ENCODE measurements at regions not wholly inside any gene's neighbourhood (a gene's known extent, or its start where the extent isn't known, plus 50 kb on each side); places are given as distances from the start of the nearest gene placed in this dataset.

DNA sequence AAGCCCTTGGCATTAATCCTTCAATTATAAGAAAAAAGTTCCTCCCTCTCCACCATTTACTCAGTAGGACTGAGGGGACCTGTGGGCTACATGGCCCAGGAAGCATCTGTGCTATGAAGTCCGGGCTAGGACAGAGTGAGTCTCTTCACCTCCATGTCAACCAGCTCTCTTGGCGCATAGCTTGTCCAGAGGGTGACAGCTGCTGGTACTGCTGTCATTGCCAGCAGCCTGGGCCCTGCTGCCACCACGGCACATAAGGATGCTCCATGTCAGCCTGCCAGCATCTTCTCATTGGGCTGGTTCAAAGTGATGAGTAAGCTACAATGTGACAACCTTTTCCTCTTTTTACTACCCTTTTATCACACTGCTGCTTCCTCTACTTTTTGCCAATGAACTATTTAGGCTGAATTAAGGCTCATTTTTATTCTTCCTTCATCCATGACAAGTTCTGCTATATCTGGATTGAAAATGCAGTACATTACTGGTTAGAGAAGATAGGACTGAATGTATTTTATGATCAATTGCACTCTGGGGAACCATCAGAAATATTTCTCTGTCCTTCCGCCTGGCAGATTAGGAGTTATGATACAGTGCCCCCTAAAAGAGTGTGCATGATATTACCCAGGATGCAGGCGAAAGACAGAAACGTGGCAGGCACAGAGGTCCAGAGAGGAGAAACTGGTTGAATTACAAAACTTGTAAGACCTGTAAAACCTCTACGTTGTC, 258.9 kb upstream of the TNP1 start:
- DNase-seq (ENCODE audit: low spot score): no peak

DNA sequence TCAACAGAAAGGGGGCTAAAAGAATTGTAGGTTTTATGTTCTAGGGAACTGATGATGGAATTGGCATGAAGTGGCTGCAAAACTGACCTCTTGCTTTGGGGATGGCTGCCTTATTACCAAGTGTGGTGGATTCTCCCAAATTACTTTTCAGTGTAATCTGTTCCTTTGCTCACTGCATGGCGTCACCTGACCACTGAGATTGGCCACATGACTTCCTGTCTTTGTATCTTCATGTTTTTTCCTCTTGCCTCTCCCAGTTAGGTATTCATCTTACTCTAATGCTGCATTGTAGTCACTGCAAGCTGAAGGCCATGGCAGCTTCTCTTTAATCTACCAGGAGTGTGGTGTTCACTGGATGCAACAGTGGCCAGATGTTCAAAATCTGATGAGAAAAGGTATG, 257.7 kb upstream of the TNP1 start:
- no peak for DNase-seq (ENCODE audit: low spot score)

DNA sequence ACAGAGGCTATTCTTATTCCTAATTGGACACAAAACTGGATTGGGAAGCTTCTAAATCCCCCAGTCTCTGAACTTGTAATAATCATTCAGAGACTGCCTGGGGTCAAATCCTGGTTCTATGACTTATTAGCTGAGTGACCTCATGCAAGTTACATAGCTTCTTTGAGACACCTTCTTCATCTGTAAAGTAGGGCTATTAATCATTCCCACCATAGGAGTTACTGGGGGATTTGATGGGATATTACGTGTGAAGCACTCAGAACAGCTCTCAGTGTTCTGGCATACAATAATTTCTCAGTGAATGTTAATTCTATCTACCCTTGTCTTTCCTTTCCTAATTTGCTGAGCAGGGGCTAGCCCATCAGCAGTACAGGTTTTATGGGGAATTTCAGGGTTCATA, 256.7 kb upstream of the TNP1 start:
- DNase-seq (ENCODE audit: low spot score): no peak

DNA sequence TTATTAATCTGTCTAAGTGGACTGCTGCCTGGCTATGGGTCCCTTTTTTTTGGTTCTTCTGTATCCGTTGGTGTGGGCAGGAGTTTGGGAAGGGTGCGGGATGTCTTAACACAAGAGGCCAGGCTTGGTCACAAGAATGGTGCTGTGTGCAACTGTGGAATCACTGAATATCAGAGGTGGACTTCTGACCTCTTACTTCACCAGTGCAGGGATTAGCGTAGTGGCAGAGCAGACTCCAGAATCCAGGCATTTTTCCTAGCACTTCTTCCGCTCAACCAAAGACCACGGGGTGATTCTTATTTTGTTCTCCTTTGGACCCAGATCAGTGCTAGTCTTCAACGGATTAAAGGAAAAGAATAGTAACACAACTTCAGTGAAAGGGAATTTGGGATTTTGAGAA, 254.3 kb upstream of the TNP1 start:
- no peak for DNase-seq (ENCODE audit: low spot score)

DNA sequence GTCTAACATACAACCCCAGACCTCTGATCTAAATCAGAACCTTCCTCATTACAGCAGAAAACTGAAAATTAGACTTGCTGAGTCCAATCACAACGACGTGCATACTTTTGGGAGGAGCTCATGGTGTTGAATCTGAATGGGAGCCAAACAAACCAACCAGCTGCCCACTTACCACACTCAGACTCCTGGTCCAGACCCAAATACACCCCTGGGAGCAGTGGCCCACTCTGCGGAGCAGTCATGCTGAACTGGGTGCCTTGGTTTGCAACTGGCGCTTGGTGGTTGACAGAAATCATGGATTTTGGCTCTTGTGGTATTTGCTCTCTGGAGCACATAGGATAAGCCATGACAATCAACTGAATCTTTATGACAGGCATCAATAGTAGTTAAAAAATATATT, 253.6 kb upstream of the TNP1 start:
- DNase-seq (ENCODE audit: low spot score): no peak

DNA sequence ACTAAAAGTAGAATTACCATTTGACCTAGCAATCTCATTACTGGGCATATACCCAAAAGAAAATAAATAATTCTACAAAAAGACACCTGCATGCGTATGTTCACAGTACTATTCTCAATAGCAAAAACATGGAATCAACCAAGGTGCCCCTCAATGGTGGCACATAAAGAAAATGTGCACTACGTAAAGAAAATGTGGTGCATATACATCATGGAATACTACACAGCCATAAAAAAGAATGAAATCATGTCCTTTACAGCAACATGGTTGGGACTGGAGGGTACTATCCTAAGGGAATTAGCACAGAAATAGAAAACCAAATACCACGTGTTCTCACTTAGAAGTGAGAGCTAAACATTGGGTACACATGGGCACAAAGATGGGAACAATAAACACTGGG, 250.7 kb upstream of the TNP1 start:
- DNase-seq (ENCODE audit: low spot score): no peak

DNA sequence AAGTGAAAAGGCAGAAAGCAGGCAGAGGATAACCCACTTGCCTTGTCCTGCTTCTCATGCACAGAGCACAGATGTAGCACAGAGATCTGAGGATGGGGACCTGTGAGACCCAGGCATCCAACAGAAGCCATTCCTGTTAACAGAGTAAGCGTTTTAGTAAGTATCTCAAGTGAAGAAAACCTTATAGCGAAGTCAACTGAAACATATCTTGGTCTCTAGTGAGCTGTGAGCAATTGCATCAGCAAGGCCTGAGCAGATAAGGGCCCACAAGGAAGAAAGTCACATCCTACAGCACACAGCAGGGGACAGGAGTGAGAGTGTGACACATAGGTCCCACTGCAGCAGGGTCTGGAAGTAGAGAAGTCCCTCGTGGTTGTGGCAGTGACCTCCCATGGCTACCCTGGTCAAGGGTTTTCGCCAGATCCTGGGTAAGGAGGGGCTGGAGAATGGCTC, 248.7 kb upstream of the TNP1 start:
- no peak for DNase-seq (ENCODE audit: low spot score)

DNA sequence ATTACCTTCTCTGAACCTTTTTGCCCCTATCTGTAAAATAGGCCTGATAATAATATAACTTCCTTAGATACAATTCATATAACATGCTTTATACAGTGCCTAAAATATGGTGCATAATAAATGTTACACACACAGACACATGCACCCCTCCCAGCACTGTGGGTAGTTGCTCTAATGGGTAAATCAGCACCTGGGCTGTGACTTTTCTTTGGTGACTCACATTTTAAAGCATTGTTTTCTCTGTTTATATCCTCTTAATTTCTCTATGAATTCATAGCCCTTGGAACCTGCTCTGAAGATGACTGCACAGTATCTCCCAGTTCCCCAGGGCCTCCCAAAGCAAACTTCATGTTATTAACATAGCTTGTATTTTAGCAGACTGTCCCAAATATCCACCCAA, 248.2 kb upstream of the TNP1 start:
- no peak for DNase-seq (ENCODE audit: low spot score)

DNA sequence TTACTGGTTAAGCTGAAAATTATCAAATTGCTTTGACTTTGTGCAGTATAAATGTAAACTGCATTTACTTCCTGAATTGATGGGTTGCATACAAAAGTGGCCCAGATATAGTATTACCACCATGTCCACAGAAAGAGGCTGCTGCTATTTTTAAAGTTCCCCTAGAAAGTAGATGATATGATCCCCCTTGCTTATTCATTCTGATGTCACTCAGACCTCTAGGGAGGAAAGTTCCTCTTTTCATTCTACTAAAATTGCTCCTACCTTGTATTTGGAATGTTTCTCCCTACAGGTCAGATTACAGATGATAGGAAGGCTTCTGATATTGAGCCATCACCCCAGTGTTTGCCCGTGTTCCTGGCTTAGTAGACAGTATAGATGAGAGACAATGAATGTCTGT, 247.6 kb upstream of the TNP1 start:
- no peak for DNase-seq (ENCODE audit: low spot score)

DNA sequence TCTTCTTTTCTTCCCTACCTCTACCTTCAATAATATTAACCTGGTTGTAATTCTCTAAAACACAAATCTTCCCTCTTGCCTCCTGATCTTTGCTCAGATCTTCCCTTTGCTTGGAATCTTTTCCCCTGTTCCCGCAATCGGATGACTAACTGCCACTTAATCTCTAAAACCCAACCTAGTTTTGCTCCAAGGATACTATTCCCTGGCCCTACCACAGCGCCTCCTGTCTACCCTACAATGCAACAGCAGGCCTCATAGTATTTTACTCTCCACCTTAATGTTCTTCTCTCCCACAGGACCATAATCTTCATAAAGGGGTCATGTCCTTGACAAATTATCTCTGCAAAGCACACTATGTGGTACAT, 246.8 kb upstream of the TNP1 start:
- peak; percentile 85 for DNase-seq (ENCODE audit: low spot score)

DNA sequence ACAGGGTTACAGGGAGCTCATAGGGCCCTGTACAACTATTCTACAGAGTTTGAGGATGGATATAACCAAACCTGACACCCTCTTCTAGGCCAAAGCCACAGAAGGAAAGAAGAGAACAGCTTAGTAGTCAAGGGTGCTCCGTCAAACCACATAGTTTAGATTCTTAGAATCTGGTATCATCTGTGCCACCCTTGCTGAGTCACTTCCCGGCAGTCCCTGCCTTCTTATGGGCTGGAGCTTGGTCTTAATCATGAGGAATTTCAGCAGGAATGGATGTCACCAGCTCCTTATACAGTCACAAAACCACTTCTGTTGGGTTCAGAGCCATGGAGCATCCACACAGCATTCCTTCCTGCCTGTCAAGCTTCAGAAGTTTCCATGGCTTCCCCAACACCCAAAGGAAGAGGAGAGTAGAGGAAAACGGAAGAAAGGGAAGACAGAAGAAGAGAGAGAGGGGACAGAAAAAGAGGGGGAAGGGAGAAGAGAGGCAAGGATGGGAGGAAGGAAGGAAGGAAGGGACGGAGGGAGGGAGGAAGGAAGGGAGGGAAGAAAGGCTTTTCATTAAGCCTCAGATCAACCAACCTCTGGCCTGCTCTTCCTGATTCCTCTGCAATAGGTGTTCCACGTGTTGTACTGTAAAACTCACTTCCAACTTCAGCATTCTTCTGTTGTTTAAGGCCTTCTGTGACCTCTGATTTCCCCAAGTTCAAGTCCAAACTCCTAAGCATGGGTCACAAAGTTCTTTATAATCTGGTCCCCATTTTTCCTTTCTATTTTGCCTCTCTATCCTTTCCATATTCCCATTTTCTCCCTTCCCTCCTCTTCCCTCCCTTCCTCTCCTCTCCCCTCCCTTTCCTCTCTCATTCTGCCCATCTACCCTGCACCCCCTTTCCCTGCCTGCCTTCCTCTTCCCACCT, 246.1 kb upstream of the TNP1 start:
- DNase-seq (ENCODE audit: low spot score): peak; percentile 98

DNA sequence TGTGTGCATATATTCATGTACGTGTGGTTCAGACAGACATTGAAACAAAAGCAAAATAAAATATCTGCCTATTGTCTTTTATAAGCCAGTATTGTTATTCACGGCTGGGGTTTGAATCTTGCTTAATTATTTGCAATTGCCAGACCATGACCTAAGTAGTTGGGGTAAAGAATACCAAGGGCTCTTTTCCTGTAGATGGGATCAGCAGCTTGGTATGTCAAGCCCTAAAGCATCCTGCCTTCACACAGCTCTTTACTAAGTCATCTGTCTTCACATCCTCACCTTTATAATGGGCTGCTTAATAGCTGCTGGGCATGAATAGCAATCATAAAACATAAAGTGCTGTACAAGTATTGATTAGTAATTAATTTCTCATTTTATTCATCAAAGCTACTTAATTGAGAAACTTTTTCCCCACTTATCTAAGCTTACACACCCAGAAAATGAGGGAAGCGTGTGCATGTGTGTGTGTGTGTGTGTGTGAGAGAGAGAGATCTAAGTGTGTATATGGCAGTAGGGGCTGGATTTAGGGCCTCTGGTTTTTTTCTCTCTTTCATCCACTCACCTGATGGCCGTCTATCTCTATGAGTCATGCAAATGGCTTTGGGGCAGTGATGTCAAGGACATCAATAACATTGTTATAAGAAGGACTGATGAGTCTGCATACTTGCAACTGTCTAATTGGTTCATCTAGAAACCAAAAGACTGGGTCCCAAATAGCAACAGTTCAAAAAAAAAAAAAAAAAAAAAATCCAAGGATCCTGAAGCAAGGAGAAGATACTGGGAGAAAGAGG, 244.1 kb upstream of the TNP1 start:
- DNase-seq (ENCODE audit: low spot score): peak; percentile 24

DNA sequence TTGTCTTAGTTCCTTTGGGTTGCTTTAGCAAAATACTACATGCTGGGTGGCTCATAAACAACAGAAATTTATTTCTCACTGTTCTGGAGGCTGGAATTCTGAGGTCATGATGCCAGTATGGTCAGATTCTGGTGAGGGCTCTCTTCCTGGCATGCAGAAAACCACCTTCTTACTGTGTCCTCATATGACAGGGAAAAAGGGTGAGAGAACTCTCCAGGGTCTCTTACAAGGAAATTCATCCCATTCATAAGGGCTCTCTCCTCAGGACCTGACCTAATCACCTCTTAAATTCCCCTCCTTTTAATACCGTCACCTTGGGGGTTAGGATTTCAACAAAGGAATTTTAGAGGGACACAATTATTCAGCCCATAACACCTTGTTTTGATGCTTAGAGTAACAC, 243.1 kb upstream of the TNP1 start:
- DNase-seq (ENCODE audit: low spot score): peak; percentile 29

DNA sequence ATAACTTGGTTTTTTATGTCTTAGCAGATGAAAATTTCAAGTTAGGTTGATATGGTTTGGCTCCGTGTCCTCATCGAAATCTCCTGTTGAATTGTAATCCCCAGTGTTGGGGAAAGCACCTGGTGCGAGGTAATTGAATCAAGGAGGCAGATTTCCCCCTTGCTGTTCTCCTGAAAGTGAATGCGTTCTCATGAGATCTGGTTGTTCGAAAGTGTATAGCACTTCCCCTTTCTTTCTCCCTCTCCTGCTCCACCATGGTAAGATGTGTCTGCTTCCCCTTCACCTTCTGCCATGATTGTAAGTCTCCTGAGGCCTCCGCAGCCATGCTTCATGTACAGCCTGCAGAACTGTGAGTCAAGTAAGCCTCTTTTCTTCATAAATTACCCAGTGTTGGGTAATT, 242.1 kb upstream of the TNP1 start:
- DNase-seq (ENCODE audit: low spot score): no peak

DNA sequence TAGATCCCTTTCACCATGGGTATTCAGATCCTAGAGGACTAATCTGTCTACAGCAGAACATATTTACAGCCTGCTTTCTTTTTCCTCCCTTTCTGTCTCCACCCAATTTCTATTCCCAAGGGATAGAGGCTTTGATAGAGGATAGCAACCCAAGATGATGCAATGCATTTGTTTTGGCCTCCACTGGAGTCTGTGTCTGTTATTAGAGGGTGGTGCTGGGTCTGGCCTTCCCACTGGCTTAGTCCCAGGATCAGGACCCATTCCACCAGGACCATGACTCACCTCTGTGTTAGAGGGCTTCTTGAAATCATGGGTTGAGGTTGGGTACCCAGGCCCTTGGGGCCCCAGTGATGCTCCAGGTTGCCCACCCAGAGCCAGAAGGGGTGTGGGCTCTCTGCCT, 239.7 kb upstream of the TNP1 start:
- no peak for DNase-seq (ENCODE audit: low spot score)

DNA sequence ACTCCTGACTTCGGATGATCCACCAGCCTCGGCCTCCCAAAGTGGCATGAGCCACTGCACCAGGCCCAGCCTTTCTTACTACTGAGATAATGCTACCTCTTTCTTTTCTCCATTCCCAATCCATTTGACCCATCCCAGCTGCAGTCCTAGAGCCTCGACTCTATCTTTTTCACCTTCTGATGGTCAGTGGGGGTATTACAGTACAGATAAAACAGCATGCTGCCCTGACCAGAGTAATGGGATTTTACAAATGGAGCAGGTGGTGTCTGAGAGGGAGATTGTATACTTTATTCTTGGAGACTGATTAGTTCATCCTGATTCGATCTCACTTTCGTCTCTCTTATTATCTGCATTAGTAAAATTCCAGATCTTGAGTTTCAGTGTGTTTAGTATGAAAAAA, 238.6 kb upstream of the TNP1 start:
- no peak for DNase-seq (ENCODE audit: low spot score)

DNA sequence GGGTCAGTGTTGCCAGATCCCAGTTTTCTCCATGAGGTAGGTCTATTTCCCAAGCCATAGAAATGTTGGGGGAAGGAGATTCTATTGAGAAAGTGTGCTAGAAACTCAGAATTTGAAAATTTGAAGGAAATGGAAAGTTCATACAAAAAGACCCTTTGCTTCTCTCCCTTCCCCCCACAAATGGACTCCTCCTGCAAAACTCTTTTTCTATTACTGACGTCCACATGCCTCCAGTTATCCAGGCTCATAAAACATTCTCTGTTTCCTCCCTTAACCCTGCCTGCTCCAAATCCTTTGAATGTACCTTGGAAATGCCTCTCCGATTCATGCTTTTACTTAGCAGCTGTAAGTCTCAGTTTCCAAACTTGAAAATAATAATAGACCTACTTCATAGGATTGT, 237.5 kb upstream of the TNP1 start:
- no peak for DNase-seq (ENCODE audit: low spot score)

DNA sequence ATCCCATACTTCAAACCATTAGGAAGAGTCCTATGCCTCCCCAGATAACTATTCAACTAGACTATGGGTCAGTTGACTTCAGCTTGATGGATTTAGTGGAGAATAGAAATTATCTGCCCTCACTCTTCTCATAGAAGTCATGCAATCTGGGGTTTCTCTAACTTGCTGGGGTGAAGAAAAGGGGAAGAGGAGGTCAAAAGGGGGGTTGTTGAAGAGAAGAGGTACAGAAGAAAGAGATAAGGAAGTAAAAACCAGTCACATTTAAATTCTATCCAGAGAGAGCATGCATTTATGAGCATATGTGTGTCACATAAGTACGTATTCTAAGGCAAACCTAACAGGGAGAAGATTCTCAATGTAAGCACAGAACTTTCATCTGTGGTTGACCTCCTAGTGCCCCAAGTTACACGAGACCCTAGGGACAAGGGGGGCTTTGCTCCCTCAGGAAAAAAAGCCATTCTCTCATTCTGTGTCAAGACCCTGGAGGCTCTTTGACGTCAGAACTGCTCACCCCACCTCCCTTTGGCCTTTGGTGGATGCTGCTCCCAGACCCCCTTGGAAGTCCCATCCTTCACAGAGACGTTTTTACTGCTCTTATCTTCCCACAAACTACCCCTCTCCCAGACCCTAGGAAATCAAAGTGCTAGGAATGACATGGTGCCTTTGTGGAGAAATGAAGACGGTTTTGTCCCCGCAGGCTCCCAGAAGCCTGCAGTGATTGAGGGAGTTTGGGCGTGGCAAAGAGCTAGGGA, 236.8 kb upstream of the TNP1 start:
- no peak for DNase-seq (ENCODE audit: low spot score)

DNA sequence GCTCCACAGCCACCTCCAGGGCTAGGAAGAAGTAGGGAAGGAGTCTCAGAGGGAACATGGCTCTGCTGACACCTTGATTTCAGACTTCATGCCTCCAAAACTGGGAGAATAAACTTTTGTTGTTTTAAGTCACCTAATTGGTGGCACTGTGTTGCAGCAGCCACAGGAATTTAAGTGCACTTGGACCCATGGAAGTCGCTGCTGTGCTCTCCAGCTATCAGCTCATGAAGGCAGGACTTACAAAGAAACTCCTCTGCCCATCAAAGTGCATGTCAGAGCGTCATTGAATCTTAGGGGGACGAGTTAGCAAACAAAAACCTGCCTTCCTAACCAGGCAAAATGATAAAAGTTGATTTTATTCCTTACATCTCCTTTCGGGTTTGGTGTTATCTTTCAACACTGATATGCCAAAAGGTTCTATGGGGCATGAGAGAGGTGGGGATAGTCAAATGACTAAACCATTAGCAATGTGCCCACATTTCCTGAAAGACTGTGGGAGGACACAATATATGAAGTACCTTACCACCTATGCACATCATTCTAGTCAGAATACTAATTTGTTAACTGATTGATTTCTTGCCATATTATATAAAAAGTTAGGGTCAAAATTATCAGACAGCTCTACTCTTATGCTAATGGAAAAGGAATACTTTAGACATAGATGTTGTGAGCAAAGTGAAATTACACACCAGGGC, 235.8 kb upstream of the TNP1 start:
- DNase-seq (ENCODE audit: low spot score): no peak

DNA sequence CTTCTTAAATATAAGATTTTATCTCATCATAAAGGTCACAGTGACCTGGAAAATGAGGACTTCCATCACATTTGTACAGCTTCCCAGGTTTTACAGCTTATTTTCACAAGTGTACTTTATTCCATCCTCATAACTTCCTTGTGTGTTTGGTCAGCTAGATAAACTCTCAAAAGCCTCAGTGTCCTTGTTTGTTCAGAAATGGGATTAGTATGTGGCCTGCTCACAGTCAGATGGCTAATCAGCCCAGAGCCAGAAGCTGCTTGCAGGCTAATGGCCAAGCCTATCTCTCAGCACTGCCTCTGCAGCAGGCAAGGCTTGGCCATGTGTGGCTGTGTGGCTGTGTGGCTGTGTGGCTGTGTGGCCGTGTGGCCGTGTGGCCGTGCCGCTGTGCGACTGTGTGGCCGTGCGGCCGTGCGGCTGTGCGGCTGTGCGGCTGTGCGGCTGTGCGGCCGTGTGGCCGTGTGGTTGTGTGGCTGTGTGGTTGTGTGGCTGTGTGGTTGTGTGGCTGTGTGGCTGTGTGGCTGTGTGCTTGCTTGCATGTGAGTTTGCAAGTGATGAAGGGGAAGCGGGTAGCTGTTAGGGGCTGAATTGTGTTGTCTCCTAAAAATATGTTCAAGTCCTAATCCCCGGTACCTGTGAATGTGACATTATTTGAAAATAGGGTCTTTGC, 233.0 kb upstream of the TNP1 start:
- DNase-seq (ENCODE audit: low spot score): no peak

DNA sequence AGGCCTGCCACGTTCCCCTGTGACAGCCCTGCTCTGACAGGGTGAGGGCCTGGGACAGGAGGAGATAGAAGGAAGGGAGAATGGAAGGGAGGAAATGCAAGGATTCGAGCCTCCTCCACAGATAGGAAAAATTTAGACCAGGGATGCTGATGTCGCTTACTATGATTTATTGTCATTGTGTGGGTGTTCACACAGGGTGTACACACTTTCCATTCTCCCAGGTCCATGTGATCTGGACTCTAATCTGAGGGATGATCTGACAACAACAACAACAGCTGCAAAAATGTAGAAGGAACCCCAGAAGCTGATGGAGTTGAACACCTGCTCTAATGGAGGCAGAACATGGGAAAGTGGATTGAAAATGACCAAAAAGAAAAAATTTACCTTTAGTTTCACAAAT, 231.7 kb upstream of the TNP1 start:
- no peak for DNase-seq (ENCODE audit: low spot score)
